K562 (cell line): ENCODE measurements at regions not wholly inside any gene's neighbourhood (a gene's known extent, or its start where the extent isn't known, plus 50 kb on each side); places are given as distances from the start of the nearest gene placed in this dataset.

Experiments
- ATAC-seq: fragments of 200-7000 bp; cut with Tn5 transposase; 3 replicates; pipeline ENCODE4 v1.9.1; 2020; ENCODE audit warnings: moderate library complexity
- BruUV-seq: library from RNA; stranded (reverse); fragments of 400-500 nt; replicated peaks from 2 replicates; lab custom pipeline; 2021; lab: Mats Ljungman, UMichigan
- CTCF ChIA-PET: fragments of 300-600 bp; formaldehyde crosslinking; extraction: SDS; loops from one replicate; lab custom pipeline; 2021; ENCODE audit warnings: low intra/inter-chr PET ratio; lab: Yijun Ruan, JAX
- POLR2A ChIA-PET: fragments of 300-600, 350-650 bp; sonication (Branson Sonifier 250); formaldehyde crosslinking; extraction: SDS; loops from one replicate; lab custom pipeline; 2021; ENCODE audit warnings: antibody characterized with exemption, inconsistent platforms; lab: Yijun Ruan, JAX
- DNase-seq, 4 experiments: peaks; one replicate each; pipeline versions ENCODE4 v3.0.0 to v3.0.0-alpha.2; 2011 to 2018; ENCODE audit warnings: low spot score in 3 of 4, mixed read lengths in 3 of 4; ENCODE audit errors: extremely low read depth in 1 of 4
- FAIRE-seq: peaks from 2 replicates; lab custom pipeline; 2011; peaks lifted over from hg19 to GRCh38; lab: Jason Lieb, UNC
- H2AFZ ChIP-seq: 2 replicates; pipeline ENCODE4 v1.6.0; 2011; ENCODE audit warnings: low read depth, low read length, control low read depth, inconsistent platforms
- H3K27ac ChIP-seq: fragments of 200-600 bp; 3 replicates; pipeline ENCODE4 v1.8.0; 2011; ENCODE audit warnings: low read depth, mild to moderate bottlenecking, control low read depth, inconsistent platforms, low read length, moderate library complexity, mixed read lengths; ENCODE audit errors: extremely low read depth
- H3K27me3 ChIP-seq, 2 experiments: fragments of 300-600 bp in 1 of 2; 2 replicates in 1 of 2; 3 replicates in 1 of 2; pipeline versions ENCODE4 v1.6.0 to v1.8.0; 2011; ENCODE audit warnings: inconsistent platforms in 2 of 2, low read length in 2 of 2, mild to moderate bottlenecking in 1 of 2, mixed read lengths in 1 of 2, moderate library complexity in 1 of 2; ENCODE audit not compliant: control insufficient read depth in 2 of 2, insufficient read depth in 2 of 2
- H3K36me3 ChIP-seq: fragments of 300-600 bp; 3 replicates; pipeline ENCODE4 v1.8.0; 2011; ENCODE audit warnings: mild to moderate bottlenecking, low read length, inconsistent platforms; ENCODE audit not compliant: control insufficient read depth, insufficient read depth
- H3K4me1 ChIP-seq, 2 experiments: fragments of 200-600 bp in 1 of 2; replicated peaks in 1 of 2; 2 replicates in 1 of 2; 3 replicates in 1 of 2; pipeline versions ENCODE4 v1.5.1 to v1.8.0; 2011; ENCODE audit warnings: inconsistent platforms in 2 of 2, low read length in 2 of 2, mild to moderate bottlenecking in 1 of 2, mixed read lengths in 1 of 2, moderate library complexity in 1 of 2; ENCODE audit not compliant: control insufficient read depth in 2 of 2, insufficient read depth in 2 of 2
- H3K4me2 ChIP-seq: 2 replicates; pipeline ENCODE4 v1.6.1; 2011; ENCODE audit warnings: low read length, control low read depth, inconsistent platforms, mixed read lengths; ENCODE audit not compliant: insufficient read depth
- H3K4me3 ChIP-seq: fragments of 200-600 bp; sonication (generic), shearing (Covaris generic); 2 replicates; pipeline ENCODE4 v1.5.1; 2016; ENCODE audit warnings: control low read depth, inconsistent platforms
- H3K79me2 ChIP-seq: fragments of 200-600 bp; 3 replicates; pipeline ENCODE4 v1.8.0; 2011; ENCODE audit warnings: low read length, inconsistent platforms; ENCODE audit not compliant: control insufficient read depth, insufficient read depth
- H3K9ac ChIP-seq, 2 experiments: 2 replicates each; pipeline versions ENCODE4 v1.6.0 to v1.6.1; 2011; ENCODE audit warnings: low read depth in 2 of 2, low read length in 2 of 2, control low read depth in 1 of 2, inconsistent platforms in 1 of 2, mild to moderate bottlenecking in 1 of 2, mixed read lengths in 1 of 2; ENCODE audit not compliant: insufficient read depth in 1 of 2
- H3K9me1 ChIP-seq: one replicate; pipeline ENCODE4 v1.6.0; 2011; ENCODE audit warnings: inconsistent platforms, mild to moderate bottlenecking, low read length, moderate library complexity; ENCODE audit not compliant: control insufficient read depth, insufficient read depth
- H3K9me3 ChIP-seq: replicated peaks from 2 replicates; pipeline ENCODE4 v1.5.1; 2011; ENCODE audit warnings: low read depth, low read length, inconsistent platforms; ENCODE audit not compliant: control insufficient read depth, insufficient read depth
- H4K20me1 ChIP-seq: replicated peaks from 2 replicates; pipeline ENCODE4 v1.6.1; 2011; ENCODE audit warnings: low read length, inconsistent platforms, mixed read lengths; ENCODE audit not compliant: control insufficient read depth, insufficient read depth
- CBX5 ChIP-seq: IDR thresholded peaks from 2 replicates; pipeline ENCODE4 v1.6.1; 2014; ENCODE audit warnings: low read depth, borderline replicate concordance
- CEBPG ChIP-seq, 3 experiments: fragments of 200-800 bp in 1 of 3; sonication (Bioruptor generic) in 1 of 3; sonication (generic) in 1 of 3; formaldehyde crosslinking in 1 of 3; IDR thresholded peaks in 2 of 3; conservative IDR thresholded peaks in 1 of 3; 2 replicates each; pipeline versions ENCODE4 v1.6.1 to v1.8.0; 2016 to 2022; ENCODE audit warnings: missing compliant biosample characterization in 2 of 3, missing genetic modification characterization in 2 of 3, mild to moderate bottlenecking in 1 of 3, missing genetic modification reagents in 1 of 3
- CHD2 ChIP-seq: IDR thresholded peaks from 2 replicates; pipeline ENCODE4 v1.6.1; 2011; ENCODE audit warnings: low read depth, low read length
- E2F3 ChIP-seq: fragments of 250-450 bp; sonication (Bioruptor Pico); IDR thresholded peaks from 2 replicates; pipeline ENCODE4 v1.4.0; 2020; ENCODE audit warnings: mild to moderate bottlenecking
- NEUROD1 ChIP-seq: fragments of 150-350 bp; IDR thresholded peaks from 2 replicates; pipeline ENCODE4 v1.6.1; 2014; ENCODE audit warnings: borderline replicate concordance, low read length, low read depth; ENCODE audit not compliant: partially characterized antibody
- PTRF ChIP-seq: fragments of 450-650 bp; IDR thresholded peaks from 2 replicates; pipeline ENCODE4 v1.6.1; 2016; ENCODE audit warnings: mild to moderate bottlenecking, missing genetic modification characterization, missing compliant biosample characterization
- RBM15 ChIP-seq: fragments of 200-400 bp; formaldehyde crosslinking; IDR thresholded peaks from 2 replicates; pipeline ENCODE4 v1.6.1; 2018; ENCODE audit warnings: mild to moderate bottlenecking, low read length, moderate library complexity; ENCODE audit not compliant: insufficient read depth
- SAFB ChIP-seq: fragments of 200-400 bp; formaldehyde crosslinking; IDR thresholded peaks from 2 replicates; pipeline ENCODE4 v1.6.1; 2017; ENCODE audit warnings: low read depth, low read length, borderline replicate concordance
- SIN3B ChIP-seq: fragments of 450-650 bp; IDR thresholded peaks from 2 replicates; pipeline ENCODE4 v1.6.1; 2017; ENCODE audit warnings: low read depth, mild to moderate bottlenecking, moderate library complexity
- TRIM28 ChIP-seq: fragments of 450-650 bp; IDR thresholded peaks from 2 replicates; pipeline ENCODE4 v1.6.1; 2017
- U2AF2 ChIP-seq: fragments of 200-400 bp; formaldehyde crosslinking; optimal IDR thresholded peaks from 2 replicates; pipeline ENCODE3; 2017; ENCODE audit warnings: low read depth, mild to moderate bottlenecking, low read length
- ZNF133 ChIP-seq: fragments of 250-450 bp; sonication (Bioruptor Pico); IDR thresholded peaks from 2 replicates; pipeline ENCODE4 v1.4.0; 2020; ENCODE audit warnings: mild to moderate bottlenecking
- ZNF354B ChIP-seq: fragments of 250-450 bp; sonication (Bioruptor Pico); IDR thresholded peaks from 2 replicates; pipeline ENCODE4 v1.4.0; 2020
- WGBS: fragments of 100-300 bp; shearing (Covaris generic); methylation state at CpG from one replicate; pipeline ENCODE4 v1.1.6; 2016; ENCODE audit warnings: low coverage, mixed read lengths; ENCODE audit not compliant: insufficient coverage; ENCODE audit errors: missing lambda C conversion rate; 5-methylcytosine and 5-hydroxymethylcytosine counted together
- in situ Hi-C: fragments of 300-500 bp; cut with MboI; formaldehyde crosslinking; loops from 4 replicates; pipeline ENCODE4 v1.15.0; 2018; ENCODE audit warnings: inconsistent platforms, mixed read lengths
- intact Hi-C: fragments of 100-400 bp; cut with micrococcal nuclease; formaldehyde crosslinking; loops from 2 replicates; pipeline ENCODE4 v1.14.2; 2022

GRCh38 chr18:75131381-75132000 lies 77.4 kb downstream of the PTGR3 start:
- Histone ChIP-seq H4K20me1 (no peaks in the 10 kb centered on the region), H3K9ac (no peak overlapping the region), H3K36me3 (no peaks in the 10 kb centered on the region), H3K4me1 (no peaks in the 10 kb centered on the region), H3K4me2 (no peak overlapping the region), H3K9me1 (no peaks in the 10 kb centered on the region), H3K9me3 (no peaks in the 10 kb centered on the region), H2AFZ (no peak overlapping the region), H3K27ac (no peak overlapping the region), H3K27me3 (peaks cover 0 to 67% of the 10 kb centered on the region in 2 experiments; a peak in 3 of 5 replicates), H3K4me3 (no peak overlapping the region), H3K79me2 (no peaks in the 10 kb centered on the region)
- no peak for FAIRE-seq
- DNase-seq: no peak
- CTCF ChIA-PET: no interaction called here
- TF ChIP-seq E2F3 (no peak), NEUROD1 (no peak)
- POLR2A ChIA-PET: interaction anchor here (0.8 kb wide), 1 partner anchor 18 kb away, joined by 4 read pairs; no protein-coding TSS in a partner anchor
- 4% methylated on average over 10 of the region's 20 CpGs for WGBS
- in situ Hi-C loops (no loop called here), intact Hi-C loops (no loop called here)
- BruUV-seq: no TSS peak
- ATAC-seq: no peak

DNA sequence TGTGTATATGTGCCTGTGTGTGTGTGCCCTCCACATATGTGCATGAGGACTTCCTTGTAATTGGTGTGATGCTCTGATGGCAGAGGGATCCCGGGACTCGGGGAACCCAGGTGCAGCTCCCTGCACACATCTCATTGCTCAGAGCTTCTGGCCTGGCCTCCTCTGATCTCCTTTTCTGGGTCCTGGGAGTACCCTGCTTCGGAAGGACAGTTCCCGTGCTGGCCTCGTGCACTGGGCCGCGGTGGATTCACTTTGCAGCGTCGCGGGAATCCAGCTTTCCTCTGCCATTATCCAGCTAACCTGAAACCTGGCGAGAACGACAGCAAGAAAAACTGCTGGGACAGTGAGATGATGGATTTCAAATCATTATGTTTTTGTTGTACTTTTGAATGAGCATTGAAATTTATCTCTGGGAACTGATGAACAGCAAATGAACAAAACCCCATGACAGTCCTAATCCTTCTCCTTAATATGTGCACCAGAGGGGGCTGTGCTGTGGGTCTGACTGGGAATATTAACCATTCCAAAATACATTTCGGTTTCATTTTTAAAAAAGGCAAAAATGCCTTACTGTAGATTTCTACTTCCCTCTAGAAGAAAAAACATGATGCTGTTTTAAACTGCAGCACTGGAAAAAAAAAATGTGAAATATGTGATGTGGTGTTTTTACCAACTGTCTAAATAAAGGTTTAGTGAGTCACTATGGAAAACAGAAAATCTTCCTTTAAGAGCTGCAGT lies 78.2 kb downstream of the PTGR3 start:
- H3K9ac ChIP-seq: no peak overlapping the region
- H3K4me3 ChIP-seq: no peak overlapping the region
- no peaks in the 10 kb centered on the region for H3K79me2 ChIP-seq
- no peak for TF ChIP-seq CBX5
- TF ChIP-seq U2AF2: no peak
- TF ChIP-seq CHD2: no peak
- no peak for TF ChIP-seq ZNF354B (CRISPR knock-in tag)
- no peak for TF ChIP-seq RBM15
- TF ChIP-seq ZNF133 (CRISPR knock-in tag): no peak
- no peak for TF ChIP-seq CEBPG (CRISPR knock-in tag; IDR thresholded peaks at IDR 0.05)
- no peak for TF ChIP-seq CEBPG (tag; conservative IDR thresholded peaks at IDR 0.05 in 1 of 2, IDR thresholded peaks at IDR 0.05 in 1 of 2)
- no peak for TF ChIP-seq TRIM28
- TF ChIP-seq SIN3B: no peak
- no peak for TF ChIP-seq PTRF (tag)
- TF ChIP-seq SAFB: no peak
- no TSS peak for BruUV-seq
- CTCF ChIA-PET: no interaction called here
- no peaks in the 10 kb centered on the region for H3K4me1 ChIP-seq
- H3K27ac ChIP-seq: no peak overlapping the region
- H2AFZ ChIP-seq: no peak overlapping the region
- in situ Hi-C loops: no loop called here
- H3K9me3 ChIP-seq: no peaks in the 10 kb centered on the region
- intact Hi-C loops: no loop called here
- POLR2A ChIA-PET: interaction anchor here (0.8 kb wide), 1 partner anchor 19 kb away, joined by 4 read pairs; no protein-coding TSS in a partner anchor
- H3K9me1 ChIP-seq: no peaks in the 10 kb centered on the region
- no peak overlapping the region for H3K4me2 ChIP-seq
- no peak for FAIRE-seq
- peaks cover 0 to 67% of the 10 kb centered on the region in 2 experiments; a peak in 4 of 5 replicates for H3K27me3 ChIP-seq
- ATAC-seq: no peak
- no peaks in the 10 kb centered on the region for H3K36me3 ChIP-seq
- H4K20me1 ChIP-seq: no peaks in the 10 kb centered on the region
- WGBS: 27% methylated on average over 7 of the region's 13 CpGs
- no peak for DNase-seq
